H1 (cell line): ENCODE measurements at regions not wholly inside any gene's neighbourhood (a gene's known extent, or its start where the extent isn't known, plus 50 kb on each side); places are given as distances from the start of the nearest gene placed in this dataset.

Experiments
- CTCF ChIA-PET: fragments of 300-600 bp; sonication (Branson Sonifier 250); formaldehyde crosslinking; loops from one replicate; lab custom pipeline; 2021; ENCODE audit not compliant: partially characterized antibody; lab: Charles Lee
- POLR2A ChIA-PET: fragments of 300-600 bp; sonication (Branson Sonifier 250); formaldehyde crosslinking; loops from one replicate; lab custom pipeline; 2021; ENCODE audit warnings: inconsistent platforms; ENCODE audit not compliant: partially characterized antibody; lab: Charles Lee
- DNase-seq, 2 experiments: peaks; one replicate each; pipeline versions ENCODE4 v3.0.0 to v3.0.0-alpha.2; 2010 to 2022; ENCODE audit warnings: low spot score in 2 of 2, low read depth in 1 of 2, mixed read lengths in 1 of 2
- FAIRE-seq: peaks from 2 replicates; lab custom pipeline; 2011; peaks lifted over from hg19 to GRCh38; lab: Jason Lieb, UNC
- H2AFZ ChIP-seq: 2 replicates; pipeline ENCODE4 v1.8.1; 2012; ENCODE audit warnings: low read length, inconsistent platforms
- H2AK5ac ChIP-seq: 2 replicates; pipeline ENCODE4 v1.6.1; 2013; ENCODE audit warnings: low read depth, low read length
- H2BK120ac ChIP-seq: replicated peaks from 2 replicates; pipeline ENCODE3; 2013; ENCODE audit warnings: low read depth, low read length, inconsistent platforms
- H2BK12ac ChIP-seq: 2 replicates; pipeline ENCODE4 v1.6.1; 2013; ENCODE audit warnings: low read depth, low read length
- H2BK15ac ChIP-seq: 2 replicates; pipeline ENCODE4 v1.6.1; 2013; ENCODE audit warnings: low read length
- H2BK20ac ChIP-seq: 2 replicates; pipeline ENCODE4 v1.6.1; 2013; ENCODE audit warnings: low read length
- H2BK5ac ChIP-seq: 2 replicates; pipeline ENCODE4 v1.6.1; 2013; ENCODE audit warnings: low read depth, low read length
- H3K14ac ChIP-seq: 2 replicates; pipeline ENCODE4 v1.6.1; 2013; ENCODE audit warnings: inconsistent platforms; ENCODE audit not compliant: insufficient read length
- H3K18ac ChIP-seq: 2 replicates; pipeline ENCODE4 v1.6.1; 2013; ENCODE audit warnings: low read length; ENCODE audit errors: extremely low read depth
- H3K23ac ChIP-seq: 2 replicates; pipeline ENCODE4 v1.6.1; 2013; ENCODE audit warnings: inconsistent platforms; ENCODE audit not compliant: insufficient read length
- H3K23me2 ChIP-seq: 2 replicates; pipeline ENCODE4 v1.6.1; 2013; ENCODE audit warnings: low read depth, low read length
- H3K27ac ChIP-seq: 2 replicates; pipeline ENCODE4 v1.6.1; 2011; ENCODE audit warnings: low read depth, low read length, inconsistent platforms
- H3K27me3 ChIP-seq, 4 experiments: replicated peaks in 1 of 4; 1 replicate in 1 of 4; 2 replicates in 3 of 4; pipeline versions ENCODE4 v1.6.1 to v1.8.1; 2011 to 2013; ENCODE audit warnings: low read length in 3 of 4, mild to moderate bottlenecking in 3 of 4, inconsistent platforms in 2 of 4, mixed read lengths in 2 of 4, moderate library complexity in 1 of 4; ENCODE audit not compliant: control insufficient read depth in 3 of 4, insufficient read depth in 3 of 4; ENCODE audit errors: extremely low read depth in 1 of 4
- H3K36me3 ChIP-seq, 4 experiments: 2 replicates each; pipeline versions ENCODE4 v1.6.1 to v1.8.1; 2011 to 2013; ENCODE audit warnings: mild to moderate bottlenecking in 4 of 4, low read length in 3 of 4, moderate library complexity in 2 of 4, control low read depth in 1 of 4, inconsistent platforms in 1 of 4; ENCODE audit not compliant: insufficient read depth in 4 of 4, control insufficient read depth in 2 of 4
- H3K4ac ChIP-seq: replicated peaks from 2 replicates; pipeline ENCODE3; 2013; ENCODE audit warnings: low read length, low read depth, mixed read lengths, inconsistent platforms; ENCODE audit not compliant: insufficient read length
- H3K4me1 ChIP-seq, 4 experiments: replicated peaks in 1 of 4; 1 replicate in 1 of 4; 2 replicates in 3 of 4; pipeline versions ENCODE4 v1.6.1 to v1.8.1; 2011 to 2013; ENCODE audit warnings: low read length in 3 of 4, inconsistent platforms in 2 of 4, mixed read lengths in 1 of 4; ENCODE audit not compliant: insufficient read depth in 4 of 4, control insufficient read depth in 3 of 4
- H3K4me2 ChIP-seq, 2 experiments: 2 replicates each; pipeline versions ENCODE4 v1.6.1 to v1.8.1; 2011 to 2013; ENCODE audit warnings: low read depth in 2 of 2, low read length in 2 of 2, control low read depth in 1 of 2, inconsistent platforms in 1 of 2, mild to moderate bottlenecking in 1 of 2; ENCODE audit not compliant: insufficient read depth in 1 of 2
- H3K4me3 ChIP-seq, 4 experiments: fragments of 200-600, 300-600 bp in 1 of 4; sonication (generic), shearing (Covaris generic), sonication (Bioruptor Twin) in 1 of 4; 2 replicates each; pipeline versions ENCODE4 v1.5.1 to v1.8.1; 2011 to 2016; ENCODE audit warnings: low read length in 4 of 4, low read depth in 3 of 4, control low read depth in 2 of 4, inconsistent platforms in 2 of 4, mild to moderate bottlenecking in 2 of 4, mixed read lengths in 1 of 4, moderate library complexity in 1 of 4; ENCODE audit not compliant: insufficient read depth in 2 of 4; ENCODE audit errors: extremely low read depth in 1 of 4
- H3K56ac ChIP-seq: replicated peaks from 2 replicates; pipeline ENCODE3; 2013; ENCODE audit warnings: low read depth, mild to moderate bottlenecking, mixed read lengths, low read length, inconsistent platforms; ENCODE audit not compliant: insufficient read length
- H3K79me1 ChIP-seq: 2 replicates; pipeline ENCODE4 v1.6.1; 2013; ENCODE audit warnings: low read depth, low read length, control low read depth
- H3K79me2 ChIP-seq, 2 experiments: 2 replicates each; pipeline versions ENCODE4 v1.6.1 to v1.8.1; 2012 to 2013; ENCODE audit warnings: low read length in 2 of 2, mild to moderate bottlenecking in 2 of 2, inconsistent platforms in 1 of 2; ENCODE audit not compliant: insufficient read depth in 2 of 2, control insufficient read depth in 1 of 2
- H3K9ac ChIP-seq, 4 experiments: replicated peaks in 1 of 4; 1 replicate in 1 of 4; 2 replicates in 3 of 4; pipeline versions ENCODE4 v1.6.1 to v1.8.1; 2011 to 2013; ENCODE audit warnings: low read depth in 3 of 4, low read length in 3 of 4, control low read depth in 2 of 4, mild to moderate bottlenecking in 2 of 4, moderate library complexity in 2 of 4, inconsistent platforms in 1 of 4; ENCODE audit errors: extremely low read depth in 1 of 4
- H3K9me3 ChIP-seq, 2 experiments: 2 replicates each; pipeline versions ENCODE4 v1.6.1 to v1.8.1; 2012 to 2013; ENCODE audit warnings: mild to moderate bottlenecking in 2 of 2, moderate library complexity in 2 of 2, control low read depth in 1 of 2, inconsistent platforms in 1 of 2, low read depth in 1 of 2, low read length in 1 of 2, mixed read lengths in 1 of 2; ENCODE audit not compliant: insufficient read depth in 2 of 2
- H4K20me1 ChIP-seq, 2 experiments: replicated peaks in 1 of 2; 2 replicates each; pipeline versions ENCODE3 to v1.8.1; 2011 to 2013; ENCODE audit warnings: inconsistent platforms in 2 of 2, low read length in 2 of 2, mild to moderate bottlenecking in 1 of 2; ENCODE audit not compliant: insufficient read depth in 2 of 2, control insufficient read depth in 1 of 2
- H4K5ac ChIP-seq: 2 replicates; pipeline ENCODE4 v1.6.1; 2013; ENCODE audit warnings: low read length, low read depth, mixed read lengths, inconsistent platforms; ENCODE audit not compliant: insufficient read length
- H4K8ac ChIP-seq: 2 replicates; pipeline ENCODE4 v1.8.0; 2013; ENCODE audit warnings: mild to moderate bottlenecking, moderate library complexity, low read length, inconsistent platforms; ENCODE audit not compliant: insufficient read depth; ENCODE audit errors: extremely low read depth
- H4K91ac ChIP-seq: replicated peaks from 2 replicates; pipeline ENCODE3; 2013; ENCODE audit warnings: low read length, mixed read lengths, inconsistent platforms; ENCODE audit not compliant: insufficient read length
- BACH1 ChIP-seq: IDR thresholded peaks from 2 replicates; pipeline ENCODE4 v1.6.1; 2012; ENCODE audit warnings: low read length, improper control_type of control experiment
- CTBP2 ChIP-seq: IDR thresholded peaks from 2 replicates; pipeline ENCODE4 v1.7.0; 2011; ENCODE audit warnings: borderline replicate concordance, mild to moderate bottlenecking, moderate library complexity, mixed read lengths, low read length; ENCODE audit not compliant: insufficient read depth, insufficient read length
- CTCF ChIP-seq, 3 experiments: IDR thresholded peaks; 1 replicate in 2 of 3; 2 replicates in 1 of 3; pipeline versions ENCODE4 v1.5.1 to v1.6.1; 2011; ENCODE audit warnings: low read length in 3 of 3, mild to moderate bottlenecking in 3 of 3, inconsistent platforms in 2 of 3, low read depth in 1 of 3, moderate library complexity in 1 of 3; ENCODE audit not compliant: insufficient read depth in 1 of 3; ENCODE audit errors: control extremely low read depth in 1 of 3
- KDM1A ChIP-seq: fragments of 200-600, 300-600 bp; sonication (generic); IDR thresholded peaks from 2 replicates; pipeline ENCODE4 v1.7.1; 2016; ENCODE audit warnings: mild to moderate bottlenecking, low read length, borderline replicate concordance
- PHF8 ChIP-seq: fragments of 200-600 bp; sonication (generic); conservative IDR thresholded peaks from 2 replicates; pipeline ENCODE4 v1.7.1; 2012; ENCODE audit warnings: low read depth, mild to moderate bottlenecking, inconsistent platforms, low read length, moderate library complexity
- POU5F1 ChIP-seq: IDR thresholded peaks from 2 replicates; pipeline ENCODE4 v1.6.1; 2011; ENCODE audit warnings: low read depth, mild to moderate bottlenecking, low read length, moderate library complexity
- RXRA ChIP-seq: IDR thresholded peaks from 2 replicates; pipeline ENCODE4 v1.6.1; 2011; ENCODE audit warnings: low read depth, mild to moderate bottlenecking, low read length, moderate library complexity; ENCODE audit not compliant: insufficient read depth
- SIX5 ChIP-seq: IDR thresholded peaks from 2 replicates; pipeline ENCODE4 v1.6.1; 2011; ENCODE audit warnings: mild to moderate bottlenecking, low read depth, low read length
- SP2 ChIP-seq: IDR thresholded peaks from 2 replicates; pipeline ENCODE4 v1.6.1; 2012; ENCODE audit warnings: mild to moderate bottlenecking, low read length, inconsistent platforms
- TF ChIP-seq, protein P1 (sequence below): IDR thresholded peaks from 2 replicates; pipeline ENCODE4 v1.6.1; 2011; ENCODE audit warnings: low read length, improper control_type of control experiment

DNA sequence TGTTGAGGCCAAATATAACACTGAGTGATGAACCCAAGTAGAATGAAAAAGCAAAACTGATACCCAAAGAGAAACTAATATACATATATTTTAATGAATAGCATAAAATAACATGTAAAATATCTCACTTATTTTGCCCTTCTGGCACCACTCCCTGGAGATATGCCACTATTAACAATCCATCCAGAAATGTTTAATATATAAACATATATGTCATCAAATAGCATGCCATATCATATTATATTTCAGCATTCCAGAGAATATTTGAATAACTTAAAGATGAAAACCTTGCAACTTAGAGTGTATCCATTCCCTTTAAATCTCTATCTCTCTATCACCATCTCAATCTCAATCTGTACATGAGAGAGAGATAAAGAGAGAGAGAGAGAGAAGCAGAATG, 1073.3 kb upstream of the RAG2 start:
- Histone ChIP-seq H3K56ac (no peak overlapping the region), H3K27me3 (no peaks in the 10 kb centered on the region), H3K4me1 (no peaks in the 10 kb centered on the region), H2AK5ac (no peak overlapping the region), H4K20me1 (no peaks in the 10 kb centered on the region), H2BK120ac (no peak overlapping the region), H2BK12ac (no peak overlapping the region), H2BK5ac (no peak overlapping the region), H2BK15ac (no peak overlapping the region), H3K36me3 (no peaks in the 10 kb centered on the region), H3K14ac (no peak overlapping the region), H3K27ac (no peak overlapping the region), H4K91ac (no peak overlapping the region), H2BK20ac (no peak overlapping the region), H2AFZ (no peak overlapping the region), H3K18ac (no peak overlapping the region), H3K9me3 (no peaks in the 10 kb centered on the region), H4K8ac (no peak overlapping the region), H3K4me3 (no peak overlapping the region), H3K9ac (no peak overlapping the region), H3K4ac (no peak overlapping the region), H4K5ac (no peak overlapping the region), H3K23me2 (no peaks in the 10 kb centered on the region), H3K79me1 (no peaks in the 10 kb centered on the region), H3K4me2 (no peak overlapping the region), H3K79me2 (no peaks in the 10 kb centered on the region), H3K23ac (no peak overlapping the region)
- DNase-seq (no peak), FAIRE-seq (no peak)
- no peak for TF ChIP-seq CTCF (IDR thresholded peaks at IDR 0.05; ENCODE audit: control extremely low read depth in 1 of 3, insufficient read depth in 1 of 3, low read depth in 1 of 3, low read length in 3 of 3)
- no peak for TF ChIP-seq BACH1
- no peak for TF ChIP-seq SP2
- no peak for TF ChIP-seq RXRA
- TF ChIP-seq POU5F1 = no peak
- TF ChIP-seq SIX5 = no peak
- TF ChIP-seq KDM1A = no peak
- no peak for TF ChIP-seq CTBP2
- TF ChIP-seq, protein P1, sequence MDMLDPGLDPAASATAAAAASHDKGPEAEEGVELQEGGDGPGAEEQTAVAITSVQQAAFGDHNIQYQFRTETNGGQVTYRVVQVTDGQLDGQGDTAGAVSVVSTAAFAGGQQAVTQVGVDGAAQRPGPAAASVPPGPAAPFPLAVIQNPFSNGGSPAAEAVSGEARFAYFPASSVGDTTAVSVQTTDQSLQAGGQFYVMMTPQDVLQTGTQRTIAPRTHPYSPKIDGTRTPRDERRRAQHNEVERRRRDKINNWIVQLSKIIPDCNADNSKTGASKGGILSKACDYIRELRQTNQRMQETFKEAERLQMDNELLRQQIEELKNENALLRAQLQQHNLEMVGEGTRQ = no peak
- TF ChIP-seq PHF8 = no peak
- ChIA-PET CTCF (no interaction called here), POLR2A (no interaction called here)
